AG04450 (cell line): ENCODE measurements at regions not wholly inside any gene's neighbourhood (a gene's known extent, or its start where the extent isn't known, plus 50 kb on each side); places are given as distances from the start of the nearest gene placed in this dataset.

ENCODE experiments used
- CTCF ChIA-PET: fragments of 300-600, 350-600 bp; formaldehyde crosslinking; extraction: SDS; loops from one replicate; lab custom pipeline; 2022; ENCODE audit warnings: antibody characterized with exemption, inconsistent platforms; lab: Charles Lee
- POLR2A ChIA-PET: fragments of 350-600 bp; formaldehyde crosslinking; extraction: SDS; loops from one replicate; lab custom pipeline; 2021; ENCODE audit warnings: antibody characterized with exemption, inconsistent platforms; lab: Yijun Ruan, JAX
- DNase-seq: peaks from one replicate; pipeline ENCODE4 v3.0.0-alpha.2; 2011; ENCODE audit warnings: low read depth, low spot score
- H3K27ac ChIP-seq: one replicate; pipeline ENCODE4 v1.5.1; 2012; ENCODE audit warnings: low read depth, low read length, control low read depth
- H3K27me3 ChIP-seq: one replicate; pipeline ENCODE4 v1.6.0; 2012; ENCODE audit warnings: low read length; ENCODE audit not compliant: control insufficient read depth, insufficient read depth
- H3K4me3 ChIP-seq: 2 replicates; pipeline ENCODE4 v1.5.1; 2011; ENCODE audit warnings: mild to moderate bottlenecking, low read depth, low read length, control low read depth
- H3K9me3 ChIP-seq: 2 replicates; pipeline ENCODE4 v1.5.1; 2012; ENCODE audit warnings: low read length; ENCODE audit not compliant: control insufficient read depth, insufficient read depth
- TF ChIP-seq, protein P1 (sequence below): IDR thresholded peaks from 2 replicates; pipeline ENCODE4 v1.5.1; 2011; ENCODE audit warnings: low read depth, low read length, control low read depth, inconsistent platforms

DNA sequence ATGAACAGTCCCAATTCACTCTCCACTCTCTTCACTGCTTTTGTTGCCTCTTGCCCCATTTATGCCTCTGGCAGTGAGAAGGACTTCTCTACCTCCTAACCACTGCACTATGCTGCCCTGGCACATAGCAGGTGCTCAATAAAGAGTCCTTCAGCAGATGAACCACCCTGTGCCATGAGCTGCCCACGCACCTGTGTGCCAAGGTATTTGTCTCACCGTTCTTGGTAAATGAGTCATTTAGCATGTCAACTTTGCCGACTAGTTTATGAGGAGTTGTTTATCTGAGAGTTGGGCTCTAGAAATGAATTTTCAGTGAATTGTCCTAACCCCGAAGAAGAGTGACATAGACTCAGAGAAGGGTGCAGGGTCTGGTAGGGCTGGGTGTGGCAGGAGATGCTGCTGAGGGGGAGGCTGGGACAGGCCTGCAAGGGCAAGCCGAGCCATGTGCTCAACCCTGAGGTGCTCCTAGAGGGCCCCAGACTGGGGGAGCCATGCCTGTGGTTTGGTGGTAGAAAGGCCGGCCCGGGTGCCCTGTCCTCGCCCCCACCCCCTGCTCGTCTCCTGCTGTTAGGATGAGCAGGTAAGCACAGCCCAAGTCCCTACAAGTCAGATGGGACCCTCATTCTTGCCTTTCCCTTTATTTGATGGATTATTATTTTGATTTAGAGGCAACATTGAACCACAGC is 654.5 kb downstream of the MATN1 start:
- H3K27ac ChIP-seq: no peak overlapping the region
- TF ChIP-seq, protein P1, sequence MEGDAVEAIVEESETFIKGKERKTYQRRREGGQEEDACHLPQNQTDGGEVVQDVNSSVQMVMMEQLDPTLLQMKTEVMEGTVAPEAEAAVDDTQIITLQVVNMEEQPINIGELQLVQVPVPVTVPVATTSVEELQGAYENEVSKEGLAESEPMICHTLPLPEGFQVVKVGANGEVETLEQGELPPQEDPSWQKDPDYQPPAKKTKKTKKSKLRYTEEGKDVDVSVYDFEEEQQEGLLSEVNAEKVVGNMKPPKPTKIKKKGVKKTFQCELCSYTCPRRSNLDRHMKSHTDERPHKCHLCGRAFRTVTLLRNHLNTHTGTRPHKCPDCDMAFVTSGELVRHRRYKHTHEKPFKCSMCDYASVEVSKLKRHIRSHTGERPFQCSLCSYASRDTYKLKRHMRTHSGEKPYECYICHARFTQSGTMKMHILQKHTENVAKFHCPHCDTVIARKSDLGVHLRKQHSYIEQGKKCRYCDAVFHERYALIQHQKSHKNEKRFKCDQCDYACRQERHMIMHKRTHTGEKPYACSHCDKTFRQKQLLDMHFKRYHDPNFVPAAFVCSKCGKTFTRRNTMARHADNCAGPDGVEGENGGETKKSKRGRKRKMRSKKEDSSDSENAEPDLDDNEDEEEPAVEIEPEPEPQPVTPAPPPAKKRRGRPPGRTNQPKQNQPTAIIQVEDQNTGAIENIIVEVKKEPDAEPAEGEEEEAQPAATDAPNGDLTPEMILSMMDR: no peak
- ChIA-PET CTCF (no interaction called here), POLR2A (no interaction called here)
- DNase-seq: no peak
- H3K9me3 ChIP-seq: no peaks in the 10 kb centered on the region
- no peaks in the 10 kb centered on the region for H3K27me3 ChIP-seq
- H3K4me3 ChIP-seq: no peak overlapping the region

DNA sequence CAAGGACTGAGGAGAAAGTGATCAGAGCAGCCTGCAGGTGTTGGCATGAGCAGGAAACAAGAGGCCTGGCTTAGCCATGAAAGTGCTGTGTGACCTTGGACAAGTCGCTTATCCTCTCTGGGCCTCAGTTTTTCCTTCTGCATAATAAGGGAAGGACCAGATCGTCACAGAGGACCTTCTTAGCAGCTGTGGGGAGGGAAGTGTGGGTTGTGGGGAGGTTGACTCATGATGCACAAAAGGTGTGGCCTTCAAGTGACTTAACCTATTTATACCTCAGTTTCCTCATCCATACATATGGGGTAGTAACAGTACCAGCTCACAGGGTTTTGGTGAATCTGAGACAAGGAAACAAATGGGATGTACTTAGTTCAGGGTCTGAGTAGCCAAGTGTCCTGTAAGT is 658.8 kb downstream of the MATN1 start:
- no peak overlapping the region for H3K27ac ChIP-seq
- DNase-seq: no peak
- H3K4me3 ChIP-seq: no peak overlapping the region
- POLR2A ChIA-PET: no interaction called here
- CTCF ChIA-PET: no interaction called here
- H3K9me3 ChIP-seq: no peaks in the 10 kb centered on the region
- no peaks in the 10 kb centered on the region for H3K27me3 ChIP-seq
- TF ChIP-seq, protein P1: no peak

DNA sequence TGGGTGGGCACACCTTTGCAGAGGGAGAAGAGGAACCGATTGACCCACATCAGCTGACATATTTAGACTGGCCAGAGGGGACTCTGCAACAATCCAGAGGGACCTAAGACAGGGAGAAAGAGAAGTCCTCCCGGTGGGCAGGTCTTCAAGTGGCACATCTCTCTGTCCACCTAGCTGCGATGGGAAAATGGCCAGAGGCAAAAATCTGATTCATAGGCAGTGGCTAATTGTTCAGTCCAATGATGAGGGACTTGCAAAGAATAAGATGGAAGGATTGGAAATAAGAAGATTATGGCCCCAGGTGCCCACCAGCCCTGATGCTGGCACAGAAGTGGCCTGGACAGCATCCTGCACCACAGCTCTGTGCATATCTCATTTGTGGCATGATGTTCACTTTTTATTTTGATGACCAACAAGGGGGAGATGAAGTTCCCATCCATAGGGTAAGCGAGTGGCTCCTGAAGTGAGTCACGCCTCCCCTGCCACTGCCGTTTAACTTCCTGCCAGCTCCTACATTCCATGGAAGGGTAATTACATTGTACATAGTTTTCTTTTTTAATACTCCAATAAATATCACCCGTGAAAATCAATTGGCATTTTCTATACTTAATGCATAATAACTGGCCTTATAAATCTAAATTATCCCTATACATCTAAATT is 659.6 kb downstream of the MATN1 start:
- ChIA-PET POLR2A (no interaction called here), CTCF (no interaction called here)
- no peaks in the 10 kb centered on the region for H3K27me3 ChIP-seq
- no peak overlapping the region for H3K27ac ChIP-seq
- TF ChIP-seq, protein P1: no peak
- H3K9me3 ChIP-seq: no peaks in the 10 kb centered on the region
- DNase-seq: no peak
- H3K4me3 ChIP-seq: no peak overlapping the region

DNA sequence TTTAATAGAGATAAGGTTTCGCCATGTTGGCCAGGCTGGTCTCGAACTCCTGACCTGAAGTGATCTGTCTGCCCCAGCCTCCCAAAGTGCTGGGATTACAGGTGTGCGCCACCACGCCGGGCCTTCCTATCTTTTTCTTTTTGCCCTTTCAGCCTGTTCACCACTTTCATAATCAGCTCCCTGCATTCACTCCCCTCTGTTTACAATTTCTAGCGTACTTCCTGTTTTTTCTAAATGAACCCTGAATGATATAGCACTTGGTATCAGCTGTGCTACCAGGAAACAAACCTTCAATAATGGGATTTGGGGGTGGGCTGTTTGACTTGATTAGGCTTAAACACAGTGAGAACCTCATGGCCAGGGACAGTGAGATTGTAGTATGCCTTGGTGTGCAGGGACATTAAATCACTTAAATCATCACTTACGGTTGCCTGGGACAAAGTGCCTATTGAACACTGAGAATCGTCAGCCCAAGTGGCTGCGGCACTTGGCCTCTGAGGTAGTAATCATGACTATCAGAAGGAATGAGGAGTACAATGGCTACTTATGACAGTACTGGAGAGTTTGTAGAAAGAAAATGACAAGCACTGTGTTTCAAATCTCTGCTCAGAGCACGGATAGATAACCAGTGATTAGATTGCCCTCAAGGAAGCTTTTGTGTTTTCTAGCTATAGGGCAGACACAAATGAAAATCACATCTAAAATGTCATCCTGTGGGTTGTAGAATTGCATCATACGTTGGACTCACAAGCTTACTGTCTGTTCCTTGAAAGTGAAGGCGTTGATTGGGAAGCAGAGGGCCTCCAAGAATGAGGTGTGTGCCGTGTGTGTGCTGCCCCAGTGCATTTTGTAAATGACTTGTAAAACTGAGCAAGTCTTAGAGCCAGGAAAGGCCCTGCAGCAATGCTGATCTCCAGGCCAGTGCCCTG is 661.8 kb downstream of the MATN1 start:
- POLR2A ChIA-PET: no interaction called here
- DNase-seq: no peak
- H3K4me3 ChIP-seq: no peak overlapping the region
- H3K27ac ChIP-seq: no peak overlapping the region
- peaks cover 4% of the 10 kb centered on the region for H3K27me3 ChIP-seq
- no peaks in the 10 kb centered on the region for H3K9me3 ChIP-seq
- TF ChIP-seq, protein P1: no peak
- CTCF ChIA-PET: no interaction called here

DNA sequence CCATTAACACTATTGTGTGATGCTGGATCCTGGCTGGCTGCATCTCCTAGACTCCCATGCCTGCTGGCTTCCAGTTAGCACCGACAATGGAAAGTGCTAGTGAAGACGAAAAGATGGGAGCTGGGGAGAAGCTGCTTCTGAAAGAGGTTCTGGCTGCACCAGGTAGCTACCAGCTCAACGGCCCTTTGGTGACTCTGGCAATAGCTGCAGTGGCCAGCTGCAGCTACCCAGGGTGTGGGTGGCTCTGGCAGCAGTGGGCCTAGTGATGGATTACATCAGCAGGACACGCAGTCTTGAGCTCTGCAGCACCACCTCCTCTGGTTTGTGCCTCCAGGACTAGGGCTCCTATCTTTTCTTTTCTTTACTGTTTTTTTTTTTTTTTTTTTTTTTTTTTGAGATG is 662.6 kb downstream of the MATN1 start:
- ChIA-PET POLR2A (no interaction called here), CTCF (no interaction called here)
- Histone ChIP-seq H3K27me3 (peaks cover 4% of the 10 kb centered on the region), H3K27ac (no peak overlapping the region), H3K4me3 (no peak overlapping the region), H3K9me3 (no peaks in the 10 kb centered on the region)
- TF ChIP-seq, protein P1: no peak
- DNase-seq: no peak
